D721Med (cell line): ENCODE measurements at regions not wholly inside any gene's neighbourhood (a gene's known extent, or its start where the extent isn't known, plus 50 kb on each side); places are given as distances from the start of the nearest gene placed in this dataset.

Experiments
- DNase-seq: peaks from one replicate; pipeline ENCODE4 v3.0.0; 2011; ENCODE audit warnings: low spot score; ENCODE audit not compliant: insufficient read length
- FAIRE-seq: peaks from 2 replicates; lab custom pipeline; 2011; peaks lifted over from hg19 to GRCh38; lab: Jason Lieb, UNC
- TF ChIP-seq, protein P1 (sequence below): IDR thresholded peaks from 2 replicates; pipeline ENCODE4 v1.5.1; 2012; ENCODE audit warnings: mild to moderate bottlenecking, control low read depth; ENCODE audit not compliant: insufficient read depth; ENCODE audit errors: missing control alignments

DNA sequence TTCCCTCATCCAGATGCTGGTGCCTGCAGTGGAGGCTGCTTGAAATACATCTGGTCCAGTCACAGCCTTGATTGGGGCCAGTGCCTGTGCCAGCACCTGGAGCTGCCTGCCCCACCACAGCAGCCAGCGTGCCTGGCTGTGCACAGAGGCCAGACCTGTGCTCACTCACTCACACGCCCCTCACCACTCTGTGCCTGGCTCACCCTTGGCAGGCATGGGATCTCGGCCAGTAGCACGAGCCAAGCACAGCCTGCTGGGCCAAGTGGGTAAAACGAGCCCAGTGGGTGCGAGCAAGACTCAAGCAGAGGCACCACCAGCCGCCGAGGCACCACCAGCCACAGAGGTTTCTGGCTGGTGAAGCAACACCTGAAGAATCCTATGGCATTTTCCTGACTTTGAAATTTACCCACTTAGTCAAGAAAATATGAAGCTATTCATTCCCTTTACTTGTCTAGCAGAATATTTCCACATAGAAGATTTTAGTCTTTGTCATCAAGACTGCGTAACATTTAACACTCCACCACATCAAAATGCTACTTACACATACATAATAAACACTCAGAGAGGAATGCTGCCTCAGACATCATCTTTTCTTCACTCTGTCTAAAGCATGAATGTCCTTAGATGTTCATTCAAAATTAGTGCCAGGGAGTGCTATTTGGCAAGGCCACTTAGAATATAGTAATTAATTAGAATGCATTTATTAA lies 424.3 kb upstream of the FAT3 start:
- TF ChIP-seq, protein P1, sequence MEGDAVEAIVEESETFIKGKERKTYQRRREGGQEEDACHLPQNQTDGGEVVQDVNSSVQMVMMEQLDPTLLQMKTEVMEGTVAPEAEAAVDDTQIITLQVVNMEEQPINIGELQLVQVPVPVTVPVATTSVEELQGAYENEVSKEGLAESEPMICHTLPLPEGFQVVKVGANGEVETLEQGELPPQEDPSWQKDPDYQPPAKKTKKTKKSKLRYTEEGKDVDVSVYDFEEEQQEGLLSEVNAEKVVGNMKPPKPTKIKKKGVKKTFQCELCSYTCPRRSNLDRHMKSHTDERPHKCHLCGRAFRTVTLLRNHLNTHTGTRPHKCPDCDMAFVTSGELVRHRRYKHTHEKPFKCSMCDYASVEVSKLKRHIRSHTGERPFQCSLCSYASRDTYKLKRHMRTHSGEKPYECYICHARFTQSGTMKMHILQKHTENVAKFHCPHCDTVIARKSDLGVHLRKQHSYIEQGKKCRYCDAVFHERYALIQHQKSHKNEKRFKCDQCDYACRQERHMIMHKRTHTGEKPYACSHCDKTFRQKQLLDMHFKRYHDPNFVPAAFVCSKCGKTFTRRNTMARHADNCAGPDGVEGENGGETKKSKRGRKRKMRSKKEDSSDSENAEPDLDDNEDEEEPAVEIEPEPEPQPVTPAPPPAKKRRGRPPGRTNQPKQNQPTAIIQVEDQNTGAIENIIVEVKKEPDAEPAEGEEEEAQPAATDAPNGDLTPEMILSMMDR = no peak
- FAIRE-seq = no peak
- DNase-seq = no peak

DNA sequence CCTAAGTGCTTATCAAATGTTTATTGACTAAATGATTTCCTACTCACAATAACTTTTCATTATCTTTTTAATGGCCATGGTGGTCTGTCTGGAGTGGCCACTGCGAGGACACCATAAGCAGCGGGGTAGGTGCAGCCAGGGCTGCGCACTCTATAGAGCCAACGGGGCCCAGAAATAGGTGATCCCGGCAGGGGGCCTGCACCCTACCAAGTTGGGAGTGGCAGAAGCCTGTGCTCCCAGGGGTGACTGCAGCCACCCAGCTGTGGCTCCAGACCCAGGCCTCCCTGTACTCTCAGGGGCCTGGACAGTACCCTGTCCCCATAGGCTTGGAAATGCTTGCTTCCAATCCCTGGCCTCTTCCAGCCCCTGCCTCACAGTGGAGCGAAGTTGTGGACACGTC lies 426.4 kb upstream of the FAT3 start:
- TF ChIP-seq, protein P1 = no peak
- FAIRE-seq (no peak), DNase-seq (no peak)

GRCh38 chr11:91796999-91797398 lies 427.6 kb upstream of the FAT3 start:
- no peak for DNase-seq
- FAIRE-seq = no peak

GRCh38 chr11:91795139-91795887 lies 429.3 kb upstream of the FAT3 start:
- DNase-seq = no peak
- FAIRE-seq = no peak

More at GRCh38 chr11:91796999-91797398, 427.6 kb upstream of the FAT3 start:
- TF ChIP-seq, protein P1 = no peak

DNA sequence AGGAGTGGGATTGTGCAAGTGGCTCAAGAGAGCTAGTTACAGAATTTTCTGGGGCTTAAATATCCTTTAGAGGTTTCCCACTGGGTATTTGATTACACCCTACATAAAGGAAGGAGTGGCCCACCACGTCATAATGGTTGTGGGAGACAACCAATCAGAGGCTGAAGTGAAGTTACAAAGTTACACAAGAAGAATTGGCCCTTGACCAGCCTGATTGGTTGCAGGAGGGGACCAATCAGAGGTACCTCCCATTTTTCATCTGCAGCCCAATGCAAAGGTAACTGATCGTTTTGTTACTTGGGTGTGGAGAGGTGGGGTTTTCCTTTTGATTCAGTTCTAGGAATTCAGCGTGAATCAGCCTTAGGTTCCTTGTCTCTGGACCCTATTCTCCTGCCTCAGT lies 430.5 kb upstream of the FAT3 start:
- DNase-seq (no peak), FAIRE-seq (no peak)
- TF ChIP-seq, protein P1 = no peak

More at GRCh38 chr11:91795139-91795887, 429.3 kb upstream of the FAT3 start:
- TF ChIP-seq, protein P1 = no peak

DNA sequence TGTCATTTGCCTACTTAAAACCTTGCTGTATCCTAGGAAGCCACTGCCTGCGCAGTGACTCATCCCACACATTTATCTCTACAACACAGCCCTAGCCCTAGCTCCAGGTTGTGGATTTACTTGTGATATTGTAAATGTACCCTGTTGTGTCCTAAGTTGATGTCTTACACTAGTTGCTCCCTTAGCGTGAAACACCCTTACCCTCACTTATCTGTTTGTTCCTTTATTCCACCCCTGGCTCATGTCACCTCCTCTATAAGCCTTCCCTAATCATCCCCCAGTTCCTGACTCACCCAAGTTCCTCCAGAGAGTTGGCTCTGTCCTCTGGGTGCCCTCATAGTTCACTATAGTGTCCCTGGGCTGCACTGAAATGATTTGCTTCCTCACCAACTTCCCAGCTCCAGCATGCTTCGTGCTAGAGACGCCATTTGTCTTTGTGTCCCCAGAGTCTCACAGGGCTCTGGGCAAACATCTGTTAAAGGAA lies 431.8 kb upstream of the FAT3 start:
- DNase-seq (no peak), FAIRE-seq (no peak)

More for the DNA sequence above, 431.8 kb upstream of the FAT3 start:
- TF ChIP-seq, protein P1 = no peak
